Retinal pigment epithelial cell (primary cell): ENCODE measurements at regions not wholly inside any gene's neighbourhood (a gene's known extent, or its start where the extent isn't known, plus 50 kb on each side); places are given as distances from the start of the nearest gene placed in this dataset.

Experiments used
- DNase-seq: peaks from one replicate; pipeline ENCODE4 v3.0.0-alpha.2; 2010; ENCODE audit warnings: low read depth
- H3K4me3 ChIP-seq: 2 replicates; pipeline ENCODE4 v1.5.1; 2011; ENCODE audit warnings: mild to moderate bottlenecking, low read length, control low read depth, moderate library complexity
- TF ChIP-seq, protein P1 (sequence below): conservative IDR thresholded peaks from 2 replicates; pipeline ENCODE4 v1.5.1; 2011; ENCODE audit warnings: low read depth, low read length, control low read depth, inconsistent platforms

DNA sequence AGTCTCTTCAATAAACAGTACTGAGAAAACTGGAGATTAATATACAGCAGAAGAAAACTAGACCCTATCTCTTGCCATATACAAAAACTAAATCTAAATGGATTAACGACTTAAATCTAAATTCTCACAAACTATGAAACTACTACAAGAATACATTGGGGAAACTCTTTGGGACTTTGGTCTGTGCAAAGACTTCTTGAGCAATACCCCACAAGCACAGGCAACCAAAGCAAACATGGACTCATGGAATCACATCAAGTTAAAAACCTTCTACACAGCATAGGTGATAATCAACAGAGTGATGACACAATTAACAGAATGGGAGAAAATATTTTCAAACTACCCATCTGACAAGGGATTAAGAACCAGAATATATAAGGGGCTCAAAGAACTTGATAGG is 848.2 kb upstream of the NRXN1 start:
- no peak overlapping the region for H3K4me3 ChIP-seq
- TF ChIP-seq, protein P1, sequence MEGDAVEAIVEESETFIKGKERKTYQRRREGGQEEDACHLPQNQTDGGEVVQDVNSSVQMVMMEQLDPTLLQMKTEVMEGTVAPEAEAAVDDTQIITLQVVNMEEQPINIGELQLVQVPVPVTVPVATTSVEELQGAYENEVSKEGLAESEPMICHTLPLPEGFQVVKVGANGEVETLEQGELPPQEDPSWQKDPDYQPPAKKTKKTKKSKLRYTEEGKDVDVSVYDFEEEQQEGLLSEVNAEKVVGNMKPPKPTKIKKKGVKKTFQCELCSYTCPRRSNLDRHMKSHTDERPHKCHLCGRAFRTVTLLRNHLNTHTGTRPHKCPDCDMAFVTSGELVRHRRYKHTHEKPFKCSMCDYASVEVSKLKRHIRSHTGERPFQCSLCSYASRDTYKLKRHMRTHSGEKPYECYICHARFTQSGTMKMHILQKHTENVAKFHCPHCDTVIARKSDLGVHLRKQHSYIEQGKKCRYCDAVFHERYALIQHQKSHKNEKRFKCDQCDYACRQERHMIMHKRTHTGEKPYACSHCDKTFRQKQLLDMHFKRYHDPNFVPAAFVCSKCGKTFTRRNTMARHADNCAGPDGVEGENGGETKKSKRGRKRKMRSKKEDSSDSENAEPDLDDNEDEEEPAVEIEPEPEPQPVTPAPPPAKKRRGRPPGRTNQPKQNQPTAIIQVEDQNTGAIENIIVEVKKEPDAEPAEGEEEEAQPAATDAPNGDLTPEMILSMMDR = no peak
- no peak for DNase-seq

DNA sequence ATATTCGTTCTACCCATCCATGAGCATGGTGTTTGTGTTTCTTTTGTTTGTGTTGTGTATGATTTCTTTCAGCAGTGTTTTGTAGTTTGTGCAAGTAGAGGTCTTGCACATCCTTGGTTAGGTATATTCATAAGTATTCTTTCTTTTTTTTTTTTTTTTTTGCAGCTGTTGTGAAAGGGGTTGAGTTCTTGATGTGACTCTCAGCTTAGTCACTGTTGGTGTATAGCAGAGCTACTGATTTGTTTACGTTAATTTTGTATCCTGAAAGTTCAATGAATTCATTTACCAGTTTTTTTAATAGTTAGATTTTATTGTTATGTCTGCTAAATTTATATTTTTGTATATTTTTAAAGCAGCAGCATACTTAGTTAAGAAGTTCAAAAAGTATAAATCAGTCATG is 834.4 kb upstream of the NRXN1 start:
- TF ChIP-seq, protein P1 = no peak
- no peak for DNase-seq
- no peak overlapping the region for H3K4me3 ChIP-seq

- TF ChIP-seq, protein P1 = no peak
- no peak for DNase-seq
- no peak overlapping the region for H3K4me3 ChIP-seq
Observed at GRCh38 chr2:51859260-51859659, 827.3 kb upstream of the NRXN1 start.

GRCh38 chr2:51855683-51856082 is 823.8 kb upstream of the NRXN1 start:
- no peak overlapping the region for H3K4me3 ChIP-seq
- no peak for DNase-seq
- TF ChIP-seq, protein P1 = no peak

GRCh38 chr2:51846796-51847195 is 814.9 kb upstream of the NRXN1 start:
- DNase-seq = no peak
- H3K4me3 ChIP-seq = no peak overlapping the region
- TF ChIP-seq, protein P1 = no peak

- TF ChIP-seq, protein P1 = no peak
- H3K4me3 ChIP-seq = no peak overlapping the region
- DNase-seq = no peak
Observed at GRCh38 chr2:51846018-51846417, 814.1 kb upstream of the NRXN1 start.

DNA sequence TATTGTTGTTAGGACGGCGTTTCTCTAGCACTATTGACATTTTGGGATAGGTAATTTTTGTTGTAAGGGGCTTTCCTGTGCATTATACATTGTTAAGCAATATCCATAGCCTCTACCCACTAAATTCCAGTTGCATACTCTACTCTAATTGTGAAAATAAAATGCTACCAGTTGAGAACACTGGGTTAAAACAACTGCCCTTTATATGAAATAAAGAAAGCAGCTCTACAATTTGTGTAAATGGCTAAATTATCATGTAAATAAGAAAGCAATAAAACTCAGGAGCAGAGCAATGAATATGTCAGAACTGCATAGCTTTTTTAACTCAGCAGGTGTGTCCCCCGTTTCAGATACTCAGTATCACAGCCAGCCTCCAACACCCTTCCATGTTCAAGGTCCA is 812.7 kb upstream of the NRXN1 start:
- TF ChIP-seq, protein P1 = no peak
- DNase-seq = no peak
- H3K4me3 ChIP-seq = no peak overlapping the region
